ENCODE measurements at regions not wholly inside any gene's neighbourhood (a gene's known extent, or its start where the extent isn't known, plus 50 kb on each side); places are given as distances from the start of the nearest gene placed in this dataset.

GRCh38 chr12:116339062-116339461 is 61.6 kb upstream of the MED13L start:
- no peak for TF ChIP-seq CTCF (IDR thresholded peaks at IDR 0.05; ENCODE audit: borderline replicate concordance, insufficient read depth, low read depth, low read length)
- H3K4me3 ChIP-seq (ENCODE audit: low read depth, low read length) = no peak overlapping the region

- H3K4me3 ChIP-seq (ENCODE audit: low read depth, low read length) = no peak overlapping the region
- TF ChIP-seq CTCF (IDR thresholded peaks at IDR 0.05; ENCODE audit: borderline replicate concordance, insufficient read depth, low read depth, low read length) = no peak
Observed at GRCh38 chr12:116339800-116340371, 62.4 kb upstream of the MED13L start.

DNA sequence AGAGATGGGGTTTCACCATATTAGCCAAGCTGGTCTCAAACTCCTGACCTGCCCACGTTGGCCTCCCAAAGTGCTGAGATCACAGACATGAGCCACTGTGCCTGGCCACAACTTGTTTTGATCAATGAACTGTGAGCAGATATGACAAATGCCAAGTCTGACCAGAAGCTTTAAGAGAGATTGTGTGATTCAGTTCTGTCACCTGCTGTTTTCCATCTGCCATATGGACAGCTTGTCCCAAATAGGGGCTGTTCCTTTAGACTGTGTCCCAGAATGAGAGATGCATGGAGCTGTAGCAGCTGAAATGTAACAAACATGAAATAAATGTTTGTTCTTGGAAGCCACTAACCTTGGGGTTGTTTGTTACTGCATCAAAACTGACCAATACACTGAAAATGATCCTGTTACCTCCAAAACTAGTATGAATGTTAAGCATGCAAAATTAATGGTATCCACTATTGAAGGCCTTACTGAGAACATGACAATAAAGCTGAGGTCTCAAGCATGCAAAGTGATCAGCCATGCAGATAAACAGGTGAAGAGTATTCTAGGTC is 65.9 kb upstream of the MED13L start:
- no peak for TF ChIP-seq CTCF (IDR thresholded peaks at IDR 0.05; ENCODE audit: borderline replicate concordance, insufficient read depth, low read depth, low read length)
- H3K4me3 ChIP-seq (ENCODE audit: low read depth, low read length) = no peak overlapping the region

DNA sequence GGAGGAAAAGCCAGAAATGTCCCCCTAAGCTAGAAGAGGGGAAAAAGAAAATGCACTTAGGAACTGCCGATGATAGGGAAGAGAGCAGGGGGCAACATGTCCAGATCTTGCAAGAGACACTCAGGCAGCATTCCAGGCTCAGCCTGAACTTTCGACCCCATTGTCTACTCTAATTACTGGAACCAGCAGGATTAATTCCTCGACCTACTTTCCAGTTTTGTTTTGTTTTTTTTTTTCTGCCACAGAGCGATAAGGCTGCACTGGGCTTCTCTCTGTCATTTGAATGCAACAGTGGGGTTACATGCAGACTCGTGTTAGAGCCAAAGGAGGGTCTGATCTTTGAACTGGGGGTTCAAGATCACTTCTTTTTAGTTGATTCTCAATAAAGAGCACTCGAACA is 68.7 kb upstream of the MED13L start:
- no peak overlapping the region for H3K4me3 ChIP-seq (ENCODE audit: low read depth, low read length)
- no peak for TF ChIP-seq CTCF (IDR thresholded peaks at IDR 0.05; ENCODE audit: borderline replicate concordance, insufficient read depth, low read depth, low read length)

- no peak overlapping the region for H3K4me3 ChIP-seq (ENCODE audit: low read depth, low read length)
- TF ChIP-seq CTCF (IDR thresholded peaks at IDR 0.05; ENCODE audit: borderline replicate concordance, insufficient read depth, low read depth, low read length) = no peak
Observed at GRCh38 chr12:116346741-116347140, 69.2 kb upstream of the MED13L start.

DNA sequence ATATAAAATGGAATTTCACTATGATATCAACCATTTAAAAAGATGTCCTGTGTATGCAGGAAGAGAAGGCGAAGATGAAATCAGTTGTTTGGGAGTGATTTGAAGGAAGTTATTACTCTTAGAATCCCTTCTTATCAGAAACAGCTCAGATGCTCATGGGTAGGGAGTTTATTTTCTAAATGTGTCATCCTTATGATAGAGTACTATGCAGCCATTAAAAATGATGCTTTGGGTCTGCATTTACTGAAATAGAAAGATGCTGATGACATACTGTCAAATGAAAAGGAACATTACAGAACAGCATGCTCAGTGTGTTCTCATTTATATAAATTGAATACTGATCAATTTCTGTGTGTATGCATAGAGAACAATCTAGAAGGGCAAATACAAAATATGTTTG is 69.8 kb upstream of the MED13L start:
- no peak overlapping the region for H3K4me3 ChIP-seq (ENCODE audit: low read depth, low read length)
- no peak for TF ChIP-seq CTCF (IDR thresholded peaks at IDR 0.05; ENCODE audit: borderline replicate concordance, insufficient read depth, low read depth, low read length)

GRCh38 chr12:116352315-116352835 is 74.9 kb upstream of the MED13L start:
- H3K4me3 ChIP-seq (ENCODE audit: low read depth, low read length) = no peak overlapping the region
- TF ChIP-seq CTCF (IDR thresholded peaks at IDR 0.05; ENCODE audit: borderline replicate concordance, insufficient read depth, low read depth, low read length) = no peak

Measured in GM12875 (cell line).